ENCODE measurements at regions not wholly inside any gene's neighbourhood (a gene's known extent, or its start where the extent isn't known, plus 50 kb on each side); places are given as distances from the start of the nearest gene placed in this dataset.

GRCh38 chr7:69498671-69499070 is 99.6 kb upstream of the AUTS2 start:
- Histone ChIP-seq H3K36me3 (no peaks in the 10 kb centered on the region), H3K9me3 (peaks cover 0 to 8% (median 0%) of the 10 kb centered on the region in 4 donors), H3K27ac (no peak overlapping the region), H3K4me1 (no peaks in the 10 kb centered on the region), H3K4me3 (no peak overlapping the region), H3K27me3 (no peaks in the 10 kb centered on the region)
- no peak for DNase-seq
- intact Hi-C loops (cut with DNase I; ENCODE audit: low total_unique reads), result no loop called here
- TF ChIP-seq POLR2AphosphoS5 (IDR thresholded peaks at IDR 0.05) (no peak), POLR2A (IDR thresholded peaks at IDR 0.05) (no peak), EP300 (IDR thresholded peaks at IDR 0.05) (no peak), CTCF (IDR thresholded peaks at IDR 0.05) (no peak)
- 73 to 84% (median 80%) methylated on average over 3 of the region's 3 CpGs for WGBS, 5 donors

- peaks cover 0 to 8% (median 0%) of the 10 kb centered on the region in 4 donors for H3K9me3 ChIP-seq
- H3K4me1 ChIP-seq, result no peaks in the 10 kb centered on the region
- no peaks in the 10 kb centered on the region for H3K36me3 ChIP-seq
- TF ChIP-seq POLR2AphosphoS5 (IDR thresholded peaks at IDR 0.05), result no peak
- no peak for TF ChIP-seq CTCF (IDR thresholded peaks at IDR 0.05)
- TF ChIP-seq POLR2A (IDR thresholded peaks at IDR 0.05), result no peak
- H3K27me3 ChIP-seq, result no peaks in the 10 kb centered on the region
- intact Hi-C loops (cut with DNase I; ENCODE audit: low total_unique reads), result no loop called here
- 61 to 81% (median 79%) methylated on average over 3 of the region's 3 CpGs for WGBS, 5 donors
- H3K27ac ChIP-seq, result no peak overlapping the region
- DNase-seq, result no peak
- no peak overlapping the region for H3K4me3 ChIP-seq
Observed at GRCh38 chr7:69502358-69502757, 95.9 kb upstream of the AUTS2 start.

- Histone ChIP-seq H3K36me3 (no peaks in the 10 kb centered on the region), H3K27me3 (no peaks in the 10 kb centered on the region), H3K4me1 (no peaks in the 10 kb centered on the region), H3K9me3 (no peaks in the 10 kb centered on the region), H3K4me3 (no peak overlapping the region), H3K27ac (no peak overlapping the region)
- intact Hi-C loops (cut with DNase I; ENCODE audit: low total_unique reads), result no loop called here
- TF ChIP-seq CTCF (IDR thresholded peaks at IDR 0.05), result no peak
- no peak for TF ChIP-seq EP300 (IDR thresholded peaks at IDR 0.05)
- TF ChIP-seq POLR2A (IDR thresholded peaks at IDR 0.05), result no peak
- no peak for TF ChIP-seq POLR2AphosphoS5 (IDR thresholded peaks at IDR 0.05)
- 51 to 64% (median 60%) methylated on average over 8 of the region's 8 CpGs for WGBS, 5 donors
- DNase-seq, result no peak
Observed at GRCh38 chr7:69504733-69505420, 93.4 kb upstream of the AUTS2 start.

- H3K27ac ChIP-seq, result no peak overlapping the region
- 92 to 100% (median 96%) methylated on average over 2 of the region's 2 CpGs for WGBS, 5 donors
- no peak overlapping the region for H3K4me3 ChIP-seq
- TF ChIP-seq CTCF (IDR thresholded peaks at IDR 0.05) (no peak), POLR2AphosphoS5 (IDR thresholded peaks at IDR 0.05) (no peak)
- intact Hi-C loops (cut with DNase I; ENCODE audit: low total_unique reads), result no loop called here
- H3K4me1 ChIP-seq, result no peaks in the 10 kb centered on the region
- H3K9me3 ChIP-seq, result no peaks in the 10 kb centered on the region
- no peaks in the 10 kb centered on the region for H3K27me3 ChIP-seq
- no peak for DNase-seq
- H3K36me3 ChIP-seq, result no peaks in the 10 kb centered on the region
Observed at GRCh38 chr7:69508736-69509135, 89.5 kb upstream of the AUTS2 start.
